ENCODE measurements at regions not wholly inside any gene's neighbourhood (a gene's known extent, or its start where the extent isn't known, plus 50 kb on each side); places are given as distances from the start of the nearest gene placed in this dataset.

- TF ChIP-seq AKNA (CRISPR knock-in tag; IDR thresholded peaks at IDR 0.05; ENCODE audit: borderline replicate concordance) = no peak
These were observed 84.9 kb upstream of the PWP1 start (continued) for GRCh38 chr12:107600581-107601144.

- ChIA-PET POLR2A (no interaction called here), CTCF (ENCODE audit: low intra/inter-chr PET ratio, low total read pairs) (no interaction called here)
- no peaks in the 10 kb centered on the region for H3K27me3 ChIP-seq (ENCODE audit: control insufficient read depth in 1 of 2, insufficient read depth in 2 of 2, low read length in 2 of 2)
- H3K36me3 ChIP-seq (replicated peaks in 1 of 2; ENCODE audit: control insufficient read depth in 1 of 2, insufficient read depth in 2 of 2, low read length in 2 of 2) = no peaks in the 10 kb centered on the region
- H3K4me3 ChIP-seq (replicated peaks in 1 of 3; ENCODE audit: insufficient read depth in 1 of 3, low read depth in 2 of 3, low read length in 3 of 3) = no peak overlapping the region
- in situ Hi-C loops (cut with HindIII; ENCODE audit: extremely low pct_ligation_motif_present, low pct_unique_long_range_greater_than_20kb) = loop anchor here (10.0 kb wide), 1 partner anchor 198 kb away; no protein-coding TSS in a partner anchor
- no peak overlapping the region for H2AFZ ChIP-seq (ENCODE audit: low read length)
- FAIRE-seq (no peak), ATAC-seq (no peak), DNase-seq (ENCODE audit: low spot score) (no peak)
- H3K79me2 ChIP-seq (ENCODE audit: insufficient read depth, low read length) = no peaks in the 10 kb centered on the region
- H3K9me3 ChIP-seq (ENCODE audit: low read length) = no peaks in the 10 kb centered on the region
- H3K9ac ChIP-seq (ENCODE audit: insufficient read depth, low read depth, low read length) = no peak overlapping the region
- no TSS peak for BruUV-seq (replicated peaks)
- no peak overlapping the region for H3K4me2 ChIP-seq (ENCODE audit: low read depth, low read length)
- no peak overlapping the region for H3K27ac ChIP-seq (ENCODE audit: extremely low read length, insufficient read depth, low read length)
- H3K4me1 ChIP-seq (ENCODE audit: insufficient read depth, low read length) = peaks cover 16% of the 10 kb centered on the region
- intact Hi-C loops (cut with micrococcal nuclease; ENCODE audit: unreplicated experiment) = no loop called here
- WGBS (ENCODE audit: low lambda C conversion rate) = 78% methylated on average over 9 of the region's 9 CpGs
- H4K20me1 ChIP-seq (ENCODE audit: insufficient read depth, low read length) = no peaks in the 10 kb centered on the region; the same call in 1 of the 2 replicates
- no peak for TF ChIP-seq ZNF709 (CRISPR knock-in tag; IDR thresholded peaks at IDR 0.05)
- TF ChIP-seq ZNF446 (CRISPR knock-in tag; IDR thresholded peaks at IDR 0.05) = no peak
- TF ChIP-seq SNAPC5 (CRISPR knock-in tag; IDR thresholded peaks at IDR 0.05; ENCODE audit: borderline replicate concordance) = no peak
- no peak for TF ChIP-seq GLI4 (CRISPR knock-in tag; IDR thresholded peaks at IDR 0.05; ENCODE audit: borderline replicate concordance)
- TF ChIP-seq CBX5 (CRISPR knock-in tag; IDR thresholded peaks at IDR 0.05; ENCODE audit: borderline replicate concordance) = no peak
- no peak for TF ChIP-seq ZNF224 (CRISPR knock-in tag; IDR thresholded peaks at IDR 0.05)
- TF ChIP-seq HDAC6 (IDR thresholded peaks at IDR 0.05; ENCODE audit: low read depth, low read length) = no peak
- TF ChIP-seq ELF3 (CRISPR knock-in tag; IDR thresholded peaks at IDR 0.05) = no peak
- TF ChIP-seq ZFP36L1 (CRISPR knock-in tag; IDR thresholded peaks at IDR 0.05) = no peak
- no peak for TF ChIP-seq ZNF251 (CRISPR knock-in tag; IDR thresholded peaks at IDR 0.05)
- TF ChIP-seq THAP11 (CRISPR knock-in tag; IDR thresholded peaks at IDR 0.05) = no peak
- TF ChIP-seq HOMEZ (CRISPR knock-in tag; IDR thresholded peaks at IDR 0.05; ENCODE audit: low read depth) = no peak
- no peak for TF ChIP-seq CHD4 (IDR thresholded peaks at IDR 0.05; ENCODE audit: borderline replicate concordance, low read length)
- TF ChIP-seq ZNF777 (CRISPR knock-in tag; IDR thresholded peaks at IDR 0.05) = no peak
- TF ChIP-seq ZBTB44 (CRISPR knock-in tag; IDR thresholded peaks at IDR 0.05) = no peak
- TF ChIP-seq ISL2 (CRISPR knock-in tag; IDR thresholded peaks at IDR 0.05) = no peak
These were observed 83.2 kb upstream of the PWP1 start for GRCh38 chr12:107602446-107602845.
